ENCODE measurements at regions not wholly inside any gene's neighbourhood (a gene's known extent, or its start where the extent isn't known, plus 50 kb on each side); places are given as distances from the start of the nearest gene placed in this dataset.

- TF ChIP-seq CTCF (IDR thresholded peaks at IDR 0.05) = no peak
- TF ChIP-seq POLR2A (IDR thresholded peaks at IDR 0.05; ENCODE audit: low read length) = no peak
- TF ChIP-seq SMC3 (IDR thresholded peaks at IDR 0.05) = no peak
- TF ChIP-seq REST (IDR thresholded peaks at IDR 0.05) = no peak
- TF ChIP-seq HOXB5 (CRISPR knock-in tag; IDR thresholded peaks at IDR 0.05) = no peak
- no peak for TF ChIP-seq ZNF302 (CRISPR knock-in tag; IDR thresholded peaks at IDR 0.05)
- TF ChIP-seq CEBPB (IDR thresholded peaks at IDR 0.05) = no peak
- no peak for TF ChIP-seq E2F6 (IDR thresholded peaks at IDR 0.05; ENCODE audit: borderline replicate concordance, low read depth)
- TF ChIP-seq RARB (CRISPR knock-in tag; IDR thresholded peaks at IDR 0.05) = no peak
- no peak for TF ChIP-seq PBX3 (IDR thresholded peaks at IDR 0.05)
- no peak for TF ChIP-seq CHD2 (IDR thresholded peaks at IDR 0.05; ENCODE audit: low read length, partially characterized antibody)
Measured at GRCh38 chr16:86661706-86662105, 83.4 kb downstream of the FOXL1 start.

All from A549 (cell line).